ENCODE measurements at regions not wholly inside any gene's neighbourhood (a gene's known extent, or its start where the extent isn't known, plus 50 kb on each side); places are given as distances from the start of the nearest gene placed in this dataset.

DNA sequence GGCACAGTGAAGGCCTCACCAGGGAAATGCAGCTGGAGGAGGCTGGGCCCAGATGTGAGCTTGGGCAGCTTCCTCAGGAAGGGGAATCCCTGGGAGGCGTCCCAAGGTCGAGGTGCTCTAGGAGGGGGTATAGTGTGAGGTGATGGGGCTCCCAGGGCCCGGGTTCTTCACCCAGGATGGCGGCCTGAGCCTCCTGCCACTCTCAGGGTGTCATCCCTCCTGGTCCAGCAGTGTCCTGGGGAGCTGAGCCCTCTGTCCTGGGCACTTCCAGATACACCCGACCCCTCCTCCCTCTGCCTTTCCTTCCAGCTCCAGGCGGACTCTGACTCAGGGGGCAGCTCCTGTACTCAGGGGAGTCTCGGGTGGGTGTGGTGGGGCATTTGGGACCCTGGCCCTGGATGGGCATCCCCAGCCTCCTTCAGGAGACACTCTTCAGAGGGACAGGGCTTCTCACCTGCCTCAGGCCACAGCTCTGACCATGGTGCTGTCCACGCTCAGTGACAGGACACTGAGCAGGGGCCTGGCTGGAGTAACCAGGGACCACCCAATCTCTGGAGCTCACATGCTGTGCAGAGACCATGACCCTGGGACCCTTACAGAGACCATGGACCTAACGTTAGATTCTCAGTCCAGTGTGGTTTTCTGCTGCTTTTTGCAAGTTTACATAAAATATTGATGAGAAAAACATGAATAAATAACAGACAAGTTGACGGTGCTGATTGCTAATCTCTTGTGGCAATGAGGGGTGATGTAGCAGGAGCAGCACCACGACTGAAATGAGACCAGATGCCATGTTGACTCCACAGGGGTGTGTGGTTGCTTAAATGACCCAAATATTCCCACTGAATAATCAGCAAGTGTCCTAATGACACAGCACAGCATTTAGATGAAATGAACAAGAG, 101.9 kb downstream of the GGTLC2 start:
- TF ChIP-seq, protein P1, sequence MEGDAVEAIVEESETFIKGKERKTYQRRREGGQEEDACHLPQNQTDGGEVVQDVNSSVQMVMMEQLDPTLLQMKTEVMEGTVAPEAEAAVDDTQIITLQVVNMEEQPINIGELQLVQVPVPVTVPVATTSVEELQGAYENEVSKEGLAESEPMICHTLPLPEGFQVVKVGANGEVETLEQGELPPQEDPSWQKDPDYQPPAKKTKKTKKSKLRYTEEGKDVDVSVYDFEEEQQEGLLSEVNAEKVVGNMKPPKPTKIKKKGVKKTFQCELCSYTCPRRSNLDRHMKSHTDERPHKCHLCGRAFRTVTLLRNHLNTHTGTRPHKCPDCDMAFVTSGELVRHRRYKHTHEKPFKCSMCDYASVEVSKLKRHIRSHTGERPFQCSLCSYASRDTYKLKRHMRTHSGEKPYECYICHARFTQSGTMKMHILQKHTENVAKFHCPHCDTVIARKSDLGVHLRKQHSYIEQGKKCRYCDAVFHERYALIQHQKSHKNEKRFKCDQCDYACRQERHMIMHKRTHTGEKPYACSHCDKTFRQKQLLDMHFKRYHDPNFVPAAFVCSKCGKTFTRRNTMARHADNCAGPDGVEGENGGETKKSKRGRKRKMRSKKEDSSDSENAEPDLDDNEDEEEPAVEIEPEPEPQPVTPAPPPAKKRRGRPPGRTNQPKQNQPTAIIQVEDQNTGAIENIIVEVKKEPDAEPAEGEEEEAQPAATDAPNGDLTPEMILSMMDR (IDR thresholded peaks at IDR 0.05): no peak
- TF ChIP-seq POLR2A (IDR thresholded peaks at IDR 0.05): no peak

All from adrenal gland (tissue), 5 donors.